Smooth muscle cell (in vitro differentiated cells): ENCODE measurements at regions not wholly inside any gene's neighbourhood (a gene's known extent, or its start where the extent isn't known, plus 50 kb on each side); places are given as distances from the start of the nearest gene placed in this dataset.
"Not testable (repeated sequence)": the region's sequence is repeated elsewhere in the genome, so short reads cannot be mapped to it uniquely, and the experiment has no call there.

Experiments used
- DNase-seq: peaks from one replicate; lab custom pipeline; 2025; ENCODE audit not compliant: unreplicated experiment; lab: John Stamatoyannopoulos, UW
- H2AFZ ChIP-seq: fragments of 200-600 bp; sonication (generic); 2 replicates; pipeline ENCODE4 v1.6.0; 2016; ENCODE audit warnings: antibody characterized with exemption, low read depth, mild to moderate bottlenecking
- H3F3A ChIP-seq: fragments of 200-600 bp; sonication (generic); 2 replicates; pipeline ENCODE4 v1.6.0; 2017; ENCODE audit warnings: antibody characterized with exemption, low read depth
- H3K27ac ChIP-seq: fragments of 200-600 bp; sonication (generic); 2 replicates; pipeline ENCODE4 v1.5.1; 2016; ENCODE audit warnings: low read depth, mild to moderate bottlenecking
- H3K27me3 ChIP-seq: fragments of 200-600 bp; sonication (generic); 2 replicates; pipeline ENCODE4 v1.6.1; 2016; ENCODE audit warnings: low read depth, mild to moderate bottlenecking
- H3K36me3 ChIP-seq: fragments of 200-600 bp; sonication (generic); 2 replicates; pipeline ENCODE4 v1.5.1; 2016; ENCODE audit warnings: low read depth
- H3K4me1 ChIP-seq: fragments of 200-600 bp; sonication (generic); 2 replicates; pipeline ENCODE4 v1.5.1; 2016; ENCODE audit warnings: low read depth
- H3K4me2 ChIP-seq: fragments of 200-600 bp; sonication (generic); 2 replicates; pipeline ENCODE4 v1.6.0; 2016; ENCODE audit warnings: mild to moderate bottlenecking
- H3K4me3 ChIP-seq: fragments of 200-600 bp; sonication (generic); 2 replicates; pipeline ENCODE4 v1.5.1; 2016; ENCODE audit warnings: mild to moderate bottlenecking
- H3K79me2 ChIP-seq: fragments of 200-600 bp; sonication (generic); 2 replicates; pipeline ENCODE4 v1.6.0; 2016; ENCODE audit warnings: low read depth, mild to moderate bottlenecking
- H3K9ac ChIP-seq: fragments of 200-600 bp; sonication (generic); 2 replicates; pipeline ENCODE4 v1.6.0; 2016; ENCODE audit warnings: low read depth
- H3K9me3 ChIP-seq: fragments of 200-600 bp; sonication (generic); replicated peaks from 2 replicates; pipeline ENCODE4 v1.5.1; 2016; ENCODE audit warnings: low read depth
- H4K20me1 ChIP-seq: fragments of 200-600 bp; sonication (generic); 2 replicates; pipeline ENCODE4 v1.6.0; 2016; ENCODE audit warnings: low read depth
- WGBS: methylation state at CpG from one replicate; pipeline ENCODE4 v1.1.7; 2016; ENCODE audit warnings: low lambda C conversion rate; 5-methylcytosine and 5-hydroxymethylcytosine counted together
- TF ChIP-seq, protein P1 (sequence below): fragments of 200-600 bp; sonication (generic); IDR thresholded peaks from 2 replicates; pipeline ENCODE4 v1.5.1; 2017; ENCODE audit warnings: borderline replicate concordance, mild to moderate bottlenecking, antibody characterized with exemption; ENCODE audit not compliant: insufficient read depth, poor library complexity, severe bottlenecking

DNA sequence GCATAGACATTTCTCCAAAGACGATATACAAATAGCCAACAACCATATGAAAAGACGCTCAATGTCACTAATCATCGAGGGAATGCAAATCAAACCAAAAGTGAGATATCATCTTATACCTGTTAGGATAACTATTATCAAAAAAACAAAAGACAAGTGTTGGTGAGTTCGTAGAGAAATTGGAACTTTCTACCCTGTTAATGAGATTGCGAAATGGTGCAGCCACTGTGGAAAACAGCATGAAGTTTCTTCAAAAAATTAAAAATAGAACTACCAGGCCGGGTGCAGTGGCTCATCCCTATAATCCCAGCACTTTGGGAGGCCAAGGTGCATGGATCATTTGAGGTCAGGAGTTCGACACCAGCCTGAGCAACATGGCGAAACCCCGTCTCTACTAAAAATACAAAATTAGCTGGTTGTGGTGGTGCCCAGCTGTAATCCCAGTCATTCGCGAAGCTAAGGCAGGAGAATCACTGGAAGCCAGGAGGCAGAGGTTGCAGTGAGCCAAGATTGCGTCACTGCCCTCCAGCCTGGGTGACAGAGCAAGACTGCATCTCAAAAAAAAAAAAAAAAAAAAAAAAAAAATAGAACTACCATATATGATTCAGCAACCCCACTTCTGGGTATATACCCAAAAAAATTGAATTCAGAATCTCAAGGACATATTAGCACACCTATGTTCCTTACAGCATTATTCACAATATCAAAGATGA, 170.0 kb upstream of the ZNF184 start:
- no peak overlapping the region for H3K4me2 ChIP-seq
- TF ChIP-seq, protein P1, sequence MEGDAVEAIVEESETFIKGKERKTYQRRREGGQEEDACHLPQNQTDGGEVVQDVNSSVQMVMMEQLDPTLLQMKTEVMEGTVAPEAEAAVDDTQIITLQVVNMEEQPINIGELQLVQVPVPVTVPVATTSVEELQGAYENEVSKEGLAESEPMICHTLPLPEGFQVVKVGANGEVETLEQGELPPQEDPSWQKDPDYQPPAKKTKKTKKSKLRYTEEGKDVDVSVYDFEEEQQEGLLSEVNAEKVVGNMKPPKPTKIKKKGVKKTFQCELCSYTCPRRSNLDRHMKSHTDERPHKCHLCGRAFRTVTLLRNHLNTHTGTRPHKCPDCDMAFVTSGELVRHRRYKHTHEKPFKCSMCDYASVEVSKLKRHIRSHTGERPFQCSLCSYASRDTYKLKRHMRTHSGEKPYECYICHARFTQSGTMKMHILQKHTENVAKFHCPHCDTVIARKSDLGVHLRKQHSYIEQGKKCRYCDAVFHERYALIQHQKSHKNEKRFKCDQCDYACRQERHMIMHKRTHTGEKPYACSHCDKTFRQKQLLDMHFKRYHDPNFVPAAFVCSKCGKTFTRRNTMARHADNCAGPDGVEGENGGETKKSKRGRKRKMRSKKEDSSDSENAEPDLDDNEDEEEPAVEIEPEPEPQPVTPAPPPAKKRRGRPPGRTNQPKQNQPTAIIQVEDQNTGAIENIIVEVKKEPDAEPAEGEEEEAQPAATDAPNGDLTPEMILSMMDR: no peak
- 89% methylated on average over 12 of the region's 12 CpGs for WGBS
- H3K27me3 ChIP-seq: no peaks in the 10 kb centered on the region
- no peak overlapping the region for H3K27ac ChIP-seq
- no peak for DNase-seq
- H3K79me2 ChIP-seq: no peaks in the 10 kb centered on the region
- H2AFZ ChIP-seq: no peak overlapping the region
- no peaks in the 10 kb centered on the region for H3F3A ChIP-seq
- no peak overlapping the region for H3K4me3 ChIP-seq
- no peaks in the 10 kb centered on the region for H3K9me3 ChIP-seq
- no peaks in the 10 kb centered on the region for H3K36me3 ChIP-seq
- H3K9ac ChIP-seq: no peak overlapping the region
- no peaks in the 10 kb centered on the region for H3K4me1 ChIP-seq
- no peaks in the 10 kb centered on the region for H4K20me1 ChIP-seq

DNA sequence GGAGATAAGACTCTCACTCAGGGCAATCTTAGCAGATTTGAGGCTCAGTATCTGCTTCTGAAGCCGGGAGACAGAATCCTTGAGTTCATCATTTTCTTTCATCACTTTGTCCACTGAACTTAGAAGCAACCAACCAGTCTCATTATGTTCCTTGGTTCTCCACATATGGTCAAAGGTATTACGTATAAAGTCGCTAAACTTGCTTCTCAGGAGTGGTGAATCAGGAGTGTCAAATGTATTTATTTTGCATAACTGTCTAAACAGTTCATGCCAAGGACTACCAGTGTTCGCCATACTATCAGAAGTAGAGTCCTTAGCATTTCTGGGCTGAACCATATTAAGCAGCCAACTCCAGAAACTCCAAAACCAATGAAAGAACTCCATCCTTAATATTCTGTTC, 163.0 kb upstream of the ZNF184 start:
- not testable (repeated sequence) for H3K27ac ChIP-seq, H4K20me1 ChIP-seq, H3K4me2 ChIP-seq, DNase-seq, H3K36me3 ChIP-seq, H3K9ac ChIP-seq, H3K9me3 ChIP-seq, H2AFZ ChIP-seq, H3F3A ChIP-seq, H3K27me3 ChIP-seq, H3K4me1 ChIP-seq, H3K4me3 ChIP-seq, H3K79me2 ChIP-seq
- WGBS: 69% methylated on average over 4 of the region's 4 CpGs

DNA sequence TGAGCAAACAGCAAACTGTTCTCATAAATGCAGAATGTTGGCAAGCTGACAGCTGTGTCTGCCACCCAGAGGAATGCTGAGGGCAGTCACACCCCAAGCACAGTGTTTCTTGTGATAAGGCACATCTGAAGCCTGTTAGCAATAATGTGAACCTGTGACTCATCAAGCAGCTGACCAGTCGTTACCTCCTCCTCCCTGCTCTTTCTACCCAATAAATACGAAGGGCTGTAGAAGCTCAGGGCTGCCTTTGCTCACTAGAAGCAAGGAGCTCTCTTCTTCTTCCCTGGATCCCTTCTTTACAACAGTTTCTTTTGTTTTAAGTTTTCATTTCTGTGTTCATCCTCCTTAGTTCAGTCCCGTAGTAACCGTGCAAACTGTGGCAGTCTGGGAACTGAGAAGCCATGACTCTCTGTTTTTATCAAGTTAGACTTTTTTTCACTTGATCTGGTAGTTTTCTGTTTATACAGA, 160.3 kb upstream of the ZNF184 start:
- H3K9ac ChIP-seq, H3K4me2 ChIP-seq, DNase-seq, H3K79me2 ChIP-seq, H4K20me1 ChIP-seq, H3K27me3 ChIP-seq, H3F3A ChIP-seq, H3K4me1 ChIP-seq, H3K9me3 ChIP-seq, H2AFZ ChIP-seq, H3K4me3 ChIP-seq, H3K27ac ChIP-seq, H3K36me3 ChIP-seq: not testable (repeated sequence)
- WGBS: 89% methylated on average over 4 of the region's 4 CpGs

DNA sequence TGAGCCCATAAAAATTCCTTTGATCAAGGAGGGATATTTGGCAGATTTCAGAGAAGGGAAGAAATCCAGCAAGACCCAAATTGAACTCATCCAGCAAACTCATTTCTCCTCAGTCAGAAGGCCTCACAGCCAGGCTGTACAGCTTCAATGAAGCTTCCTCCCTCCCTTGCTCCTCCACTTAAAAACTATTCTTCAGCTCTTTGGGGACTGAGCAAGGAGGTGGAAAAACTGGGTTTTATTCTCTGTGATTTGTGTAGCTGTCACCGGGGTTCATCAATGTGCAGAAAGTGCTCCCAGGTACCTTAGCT, 158.7 kb upstream of the ZNF184 start:
- TF ChIP-seq, protein P1: no peak
- no peaks in the 10 kb centered on the region for H3K79me2 ChIP-seq
- no peaks in the 10 kb centered on the region for H3K9me3 ChIP-seq
- 80% methylated on average over 1 of the region's 1 CpG for WGBS
- no peak overlapping the region for H3K9ac ChIP-seq
- no peak overlapping the region for H2AFZ ChIP-seq
- peak overlapping the region; percentile 54 for H3K4me3 ChIP-seq
- no peaks in the 10 kb centered on the region for H3K27me3 ChIP-seq
- peaks cover 9% of the 10 kb centered on the region for H3F3A ChIP-seq
- peak overlapping the region; percentile 87 for H3K4me2 ChIP-seq
- no peaks in the 10 kb centered on the region for H4K20me1 ChIP-seq
- no peaks in the 10 kb centered on the region for H3K36me3 ChIP-seq
- no peaks in the 10 kb centered on the region for H3K4me1 ChIP-seq
- H3K27ac ChIP-seq: no peak overlapping the region
- no peak for DNase-seq
